Astrocyte (in vitro differentiated cells and primary cell): ENCODE measurements at regions not wholly inside any gene's neighbourhood (a gene's known extent, or its start where the extent isn't known, plus 50 kb on each side); places are given as distances from the start of the nearest gene placed in this dataset.

Source experiments
- DNase-seq: peaks from one replicate; pipeline ENCODE4 v3.0.0-alpha.2; 2010; ENCODE audit warnings: low read depth
- FAIRE-seq: peaks from 2 replicates; lab custom pipeline; 2011; peaks lifted over from hg19 to GRCh38; lab: Jason Lieb, UNC
- H2AFZ ChIP-seq: 2 replicates; pipeline ENCODE4 v1.6.0; 2012; ENCODE audit warnings: low read depth, low read length, inconsistent platforms
- H3K27ac ChIP-seq: 2 replicates; pipeline ENCODE4 v1.5.1; 2011; ENCODE audit warnings: low read depth, low read length, inconsistent platforms
- H3K27me3 ChIP-seq: 2 replicates; pipeline ENCODE4 v1.6.0; 2011; ENCODE audit warnings: low read length, inconsistent platforms; ENCODE audit not compliant: insufficient read depth
- H3K36me3 ChIP-seq: 2 replicates; pipeline ENCODE4 v1.5.1; 2011; ENCODE audit warnings: low read length, inconsistent platforms; ENCODE audit not compliant: insufficient read depth
- H3K4me1 ChIP-seq: 2 replicates; pipeline ENCODE4 v1.5.1; 2011; ENCODE audit warnings: low read length, inconsistent platforms; ENCODE audit not compliant: insufficient read depth
- H3K4me2 ChIP-seq: 2 replicates; pipeline ENCODE4 v1.6.0; 2012; ENCODE audit warnings: low read length, inconsistent platforms
- H3K4me3 ChIP-seq: 2 replicates; pipeline ENCODE4 v1.5.1; 2011; ENCODE audit warnings: low read depth, mild to moderate bottlenecking, low read length, inconsistent platforms; ENCODE audit not compliant: insufficient read depth
- H3K79me2 ChIP-seq: 2 replicates; pipeline ENCODE4 v1.6.0; 2012; ENCODE audit warnings: mild to moderate bottlenecking, low read length, inconsistent platforms; ENCODE audit not compliant: insufficient read depth
- H3K9ac ChIP-seq: 2 replicates; pipeline ENCODE4 v1.6.0; 2012; ENCODE audit warnings: mild to moderate bottlenecking, low read length, inconsistent platforms
- H3K9me3 ChIP-seq: 2 replicates; pipeline ENCODE4 v1.5.1; 2012; ENCODE audit warnings: low read depth, mild to moderate bottlenecking, low read length, inconsistent platforms; ENCODE audit not compliant: insufficient read depth
- H4K20me1 ChIP-seq: 2 replicates; pipeline ENCODE4 v1.6.0; 2012; ENCODE audit warnings: low read length, inconsistent platforms; ENCODE audit not compliant: insufficient read depth
- H3K27ac Mint-ChIP-seq: one replicate; pipeline ENCODE4 v1.8.0; 2021; ENCODE audit warnings: mild to moderate bottlenecking, mixed read lengths; ENCODE audit not compliant: unreplicated experiment
- H3K27me3 Mint-ChIP-seq: one replicate; pipeline ENCODE4 v1.8.0; 2021; ENCODE audit warnings: low read depth, mixed read lengths; ENCODE audit not compliant: unreplicated experiment
- H3K36me3 Mint-ChIP-seq: one replicate; pipeline ENCODE4 v1.8.0; 2021; ENCODE audit warnings: low read depth, mixed read lengths; ENCODE audit not compliant: unreplicated experiment
- H3K4me1 Mint-ChIP-seq: one replicate; pipeline ENCODE4 v1.8.0; 2021; ENCODE audit warnings: low read depth, mixed read lengths; ENCODE audit not compliant: unreplicated experiment
- H3K4me3 Mint-ChIP-seq: one replicate; pipeline ENCODE4 v1.8.0; 2021; ENCODE audit warnings: mild to moderate bottlenecking, moderate library complexity, mixed read lengths; ENCODE audit not compliant: unreplicated experiment
- H3K9me3 Mint-ChIP-seq: one replicate; pipeline ENCODE4 v1.8.0; 2021; ENCODE audit warnings: mild to moderate bottlenecking, mixed read lengths; ENCODE audit not compliant: unreplicated experiment
- EZH2 ChIP-seq: IDR thresholded peaks from 2 replicates; pipeline ENCODE4 v1.6.1; 2012; ENCODE audit warnings: mild to moderate bottlenecking, low read length, inconsistent platforms; ENCODE audit not compliant: insufficient read depth
- TF ChIP-seq, protein P1 (sequence below): IDR thresholded peaks from 2 replicates; pipeline ENCODE4 v1.5.1; 2011; ENCODE audit warnings: low read depth, mild to moderate bottlenecking, inconsistent platforms, low read length, moderate library complexity; ENCODE audit not compliant: insufficient read depth

- no peaks in the 10 kb centered on the region for H3K27me3 Mint-ChIP-seq
Measured at GRCh38 chr1:173293756-173294155, 86.6 kb upstream of the TNFSF4 start.

GRCh38 chr1:173294843-173295242, 87.7 kb upstream of the TNFSF4 start:
- Histone ChIP-seq H3K79me2 (no peaks in the 10 kb centered on the region), H3K4me3 (no peak overlapping the region), H3K27me3 (no peaks in the 10 kb centered on the region), H3K27ac (no peak overlapping the region), H2AFZ (no peak overlapping the region), H3K4me1 (no peaks in the 10 kb centered on the region), H3K36me3 (no peaks in the 10 kb centered on the region), H4K20me1 (no peaks in the 10 kb centered on the region), H3K9ac (no peak overlapping the region), H3K4me2 (no peak overlapping the region), H3K9me3 (no peaks in the 10 kb centered on the region)
- Mint-ChIP-seq H3K27me3 (no peaks in the 10 kb centered on the region), H3K4me1 (peaks cover 39% of the 10 kb centered on the region), H3K9me3 (peaks cover 2% of the 10 kb centered on the region), H3K4me3 (no peak overlapping the region), H3K36me3 (no peaks in the 10 kb centered on the region), H3K27ac (no peak overlapping the region)
- DNase-seq (peak; percentile 75), FAIRE-seq (no peak)
- TF ChIP-seq EZH2 = no peak
- TF ChIP-seq, protein P1, sequence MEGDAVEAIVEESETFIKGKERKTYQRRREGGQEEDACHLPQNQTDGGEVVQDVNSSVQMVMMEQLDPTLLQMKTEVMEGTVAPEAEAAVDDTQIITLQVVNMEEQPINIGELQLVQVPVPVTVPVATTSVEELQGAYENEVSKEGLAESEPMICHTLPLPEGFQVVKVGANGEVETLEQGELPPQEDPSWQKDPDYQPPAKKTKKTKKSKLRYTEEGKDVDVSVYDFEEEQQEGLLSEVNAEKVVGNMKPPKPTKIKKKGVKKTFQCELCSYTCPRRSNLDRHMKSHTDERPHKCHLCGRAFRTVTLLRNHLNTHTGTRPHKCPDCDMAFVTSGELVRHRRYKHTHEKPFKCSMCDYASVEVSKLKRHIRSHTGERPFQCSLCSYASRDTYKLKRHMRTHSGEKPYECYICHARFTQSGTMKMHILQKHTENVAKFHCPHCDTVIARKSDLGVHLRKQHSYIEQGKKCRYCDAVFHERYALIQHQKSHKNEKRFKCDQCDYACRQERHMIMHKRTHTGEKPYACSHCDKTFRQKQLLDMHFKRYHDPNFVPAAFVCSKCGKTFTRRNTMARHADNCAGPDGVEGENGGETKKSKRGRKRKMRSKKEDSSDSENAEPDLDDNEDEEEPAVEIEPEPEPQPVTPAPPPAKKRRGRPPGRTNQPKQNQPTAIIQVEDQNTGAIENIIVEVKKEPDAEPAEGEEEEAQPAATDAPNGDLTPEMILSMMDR = no peak

More at GRCh38 chr1:173293756-173294155, 86.6 kb upstream of the TNFSF4 start:
- Histone ChIP-seq H3K9ac (no peak overlapping the region), H3K27me3 (no peaks in the 10 kb centered on the region), H3K27ac (no peak overlapping the region), H3K4me3 (no peak overlapping the region), H3K36me3 (no peaks in the 10 kb centered on the region), H2AFZ (no peak overlapping the region), H3K79me2 (no peaks in the 10 kb centered on the region), H4K20me1 (no peaks in the 10 kb centered on the region), H3K9me3 (no peaks in the 10 kb centered on the region), H3K4me1 (no peaks in the 10 kb centered on the region), H3K4me2 (no peak overlapping the region)
- Mint-ChIP-seq H3K27ac (no peak overlapping the region), H3K36me3 (no peaks in the 10 kb centered on the region), H3K4me1 (peaks cover 39% of the 10 kb centered on the region), H3K4me3 (no peak overlapping the region), H3K9me3 (peaks cover 2% of the 10 kb centered on the region)
- TF ChIP-seq, protein P1 = no peak
- no peak for TF ChIP-seq EZH2
- FAIRE-seq = no peak
- DNase-seq = no peak

DNA sequence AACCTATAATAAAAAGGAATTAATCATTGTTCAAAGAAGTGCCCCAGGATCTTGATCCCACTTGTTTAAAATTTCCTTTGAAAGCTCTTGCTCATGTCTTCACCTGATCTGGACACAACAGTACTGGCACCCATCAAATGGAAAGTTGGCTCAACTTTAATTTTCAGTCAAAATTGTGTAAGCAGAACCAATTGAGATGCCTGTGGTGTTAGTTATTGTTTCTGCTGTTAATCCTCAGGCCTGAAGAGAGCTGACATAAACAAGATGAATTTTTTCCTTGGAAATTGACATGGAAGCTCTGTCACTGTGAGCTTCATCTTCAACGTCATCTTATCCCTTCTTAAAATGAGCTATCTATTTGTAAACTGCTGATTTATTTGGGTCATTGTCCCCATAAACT, 88.3 kb upstream of the TNFSF4 start:
- TF ChIP-seq, protein P1 = no peak
- TF ChIP-seq EZH2 = no peak
- H3K4me2 ChIP-seq = no peak overlapping the region
- H3K9me3 ChIP-seq = no peaks in the 10 kb centered on the region
- no peak overlapping the region for H3K9ac ChIP-seq
- H2AFZ ChIP-seq = no peak overlapping the region
- DNase-seq (peak; percentile 40), FAIRE-seq (peak; percentile 37)
- no peaks in the 10 kb centered on the region for H3K27me3 Mint-ChIP-seq
- no peaks in the 10 kb centered on the region for H3K4me1 ChIP-seq
- H3K27ac ChIP-seq = no peak overlapping the region
- H3K9me3 Mint-ChIP-seq = peaks cover 2% of the 10 kb centered on the region
- H3K36me3 ChIP-seq = no peaks in the 10 kb centered on the region
- no peaks in the 10 kb centered on the region for H3K36me3 Mint-ChIP-seq
- no peak overlapping the region for H3K4me3 ChIP-seq
- peaks cover 39% of the 10 kb centered on the region for H3K4me1 Mint-ChIP-seq
- no peak overlapping the region for H3K4me3 Mint-ChIP-seq
- H3K79me2 ChIP-seq = no peaks in the 10 kb centered on the region
- H3K27ac Mint-ChIP-seq = peak overlapping the region; percentile 19
- no peaks in the 10 kb centered on the region for H3K27me3 ChIP-seq
- no peaks in the 10 kb centered on the region for H4K20me1 ChIP-seq
